GM19238 (cell line): ENCODE measurements at regions not wholly inside any gene's neighbourhood (a gene's known extent, or its start where the extent isn't known, plus 50 kb on each side); places are given as distances from the start of the nearest gene placed in this dataset.

Experiments used
- DNase-seq: peaks from one replicate; pipeline ENCODE4 v3.0.0; 2011; ENCODE audit warnings: low spot score; ENCODE audit not compliant: insufficient read length

GRCh38 chr13:106241974-106242953, 293.2 kb downstream of the EFNB2 start:
- no peak for DNase-seq

DNA sequence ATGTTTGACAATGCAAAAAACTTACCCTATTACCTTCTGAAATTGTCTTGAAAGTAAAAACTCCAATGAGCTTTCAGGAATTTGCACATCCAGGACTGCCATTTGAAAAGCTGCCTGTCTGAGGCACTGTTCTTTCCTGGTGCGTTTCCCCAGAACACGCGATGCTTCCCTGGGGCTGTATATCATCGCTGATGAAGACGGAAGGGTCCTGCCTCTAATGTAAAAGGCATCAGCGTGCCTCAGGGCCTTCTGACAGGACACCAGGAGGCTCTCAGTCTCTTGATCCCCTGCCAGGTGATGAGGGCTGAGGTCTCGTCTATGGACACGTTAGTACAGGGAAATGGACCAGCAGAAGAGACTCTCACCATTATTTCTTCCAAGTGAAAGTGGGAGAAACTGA, 296.8 kb downstream of the EFNB2 start:
- no peak for DNase-seq

- DNase-seq = no peak
Observed at GRCh38 chr13:106234636-106235035, 300.8 kb downstream of the EFNB2 start.

DNA sequence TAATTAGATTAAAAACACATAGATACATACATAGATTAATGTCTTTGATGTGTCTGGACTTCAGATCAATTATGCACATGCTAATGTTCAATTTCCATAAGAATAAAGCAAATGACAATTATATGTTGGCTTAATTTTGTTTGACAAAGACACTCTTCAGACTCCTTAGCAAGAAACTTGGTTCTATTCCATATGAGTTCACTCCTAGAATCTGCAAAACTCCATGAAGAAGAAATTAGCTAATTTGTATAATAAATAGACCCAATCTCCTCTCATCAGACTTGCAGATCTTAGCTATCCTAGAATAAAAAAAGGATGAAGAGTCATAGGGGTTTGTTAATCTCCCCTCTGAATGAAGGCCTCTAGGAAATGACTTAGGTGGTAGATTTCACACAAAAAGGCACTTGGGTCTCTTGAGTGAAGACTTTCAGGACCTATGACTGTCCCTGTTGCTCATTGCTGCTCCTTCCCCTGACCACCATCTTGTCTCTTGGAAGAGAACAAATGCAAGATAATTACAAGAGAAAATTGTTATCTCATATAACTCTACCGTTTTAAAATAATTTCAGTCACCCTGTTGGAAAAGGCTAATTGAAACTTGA, 302.2 kb downstream of the EFNB2 start:
- no peak for DNase-seq

DNA sequence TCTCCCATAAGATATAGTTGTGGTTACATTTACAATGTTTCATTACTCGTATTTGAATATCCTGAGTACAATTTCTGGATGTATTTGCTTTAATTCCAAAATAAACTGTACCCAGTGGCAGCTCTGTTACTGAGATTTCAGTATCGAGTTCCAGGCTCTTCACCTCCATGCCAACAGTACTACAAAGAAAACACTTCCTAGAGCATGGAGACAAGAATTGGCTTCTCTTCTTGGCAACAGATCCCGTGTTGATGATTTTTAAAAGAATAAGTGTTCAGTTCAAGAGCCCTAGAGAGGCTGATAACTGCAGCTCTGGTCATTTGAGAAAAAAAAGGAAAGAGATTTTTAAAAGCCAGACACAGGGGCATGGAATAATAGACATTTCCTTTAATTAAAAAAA, 302.8 kb downstream of the EFNB2 start:
- no peak for DNase-seq

- DNase-seq = no peak
Observed at GRCh38 chr13:106230450-106230849, 305.0 kb downstream of the EFNB2 start.

DNA sequence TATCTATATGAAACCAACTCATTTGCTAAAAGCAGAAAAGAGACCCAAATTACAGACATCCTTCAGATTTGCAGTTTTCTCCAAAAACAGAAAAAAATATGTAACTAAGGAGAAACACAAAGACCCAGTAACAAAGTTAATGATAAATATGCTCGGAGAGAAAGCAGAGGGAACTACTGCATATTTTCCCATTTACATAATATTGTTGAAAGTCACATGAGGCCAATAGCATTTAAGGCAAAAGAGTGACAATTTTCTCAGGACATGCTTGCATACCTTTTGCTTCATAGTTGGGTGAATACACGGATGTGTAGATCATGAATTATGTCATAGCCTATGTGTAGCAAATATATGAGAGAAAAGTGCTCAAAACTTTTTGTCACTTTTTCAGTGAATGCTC, 310.3 kb downstream of the EFNB2 start:
- DNase-seq = no peak

DNA sequence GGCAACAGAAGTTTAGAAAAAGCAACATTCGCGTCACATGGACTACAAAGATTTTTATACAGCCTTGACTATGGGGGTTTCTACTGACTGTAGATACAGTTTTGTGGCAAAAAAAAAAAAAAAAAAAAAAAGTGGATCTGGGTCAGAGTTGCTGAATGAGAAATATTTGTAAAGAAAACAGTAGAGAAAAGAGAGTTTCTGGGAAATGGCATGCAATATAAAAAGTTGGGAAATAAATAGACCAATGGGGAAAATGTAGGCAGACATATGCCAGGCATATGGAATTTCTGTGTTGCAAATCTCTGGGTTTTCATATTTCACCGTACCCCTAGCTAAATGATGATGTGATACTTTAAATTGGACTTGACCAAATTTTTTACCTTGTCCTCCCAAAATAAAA, 315.3 kb downstream of the EFNB2 start:
- no peak for DNase-seq

- DNase-seq = no peak
Observed at GRCh38 chr13:106213028-106213757, 322.3 kb downstream of the EFNB2 start.

DNA sequence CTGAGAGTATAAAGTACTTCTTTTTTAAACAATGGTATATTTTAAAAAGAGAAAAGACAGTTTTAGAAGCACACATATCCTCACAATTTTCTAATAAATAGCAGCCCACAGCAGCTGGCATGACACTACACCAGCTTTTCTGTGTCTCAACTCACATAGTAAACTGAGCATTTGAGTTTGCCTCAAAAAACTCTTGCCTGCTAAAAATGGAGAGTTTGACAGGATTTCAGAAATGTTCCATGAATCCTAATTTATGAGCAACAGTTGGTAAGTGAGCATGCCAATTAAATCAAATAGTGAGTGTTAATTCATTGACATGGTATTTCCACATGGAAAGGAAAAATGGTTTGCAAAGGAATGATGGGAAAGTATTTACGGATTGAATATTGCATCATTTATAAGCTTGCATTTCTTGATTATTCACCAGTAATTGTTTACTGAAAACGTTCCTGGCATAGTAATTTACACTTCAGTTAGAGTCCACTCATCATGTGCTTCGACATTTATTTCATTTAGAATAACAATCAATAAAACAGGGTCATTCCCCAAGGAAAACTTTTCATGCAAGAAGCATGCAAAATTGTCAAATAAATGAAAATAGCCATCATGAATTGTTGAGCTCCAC, 323.0 kb downstream of the EFNB2 start:
- DNase-seq = no peak

DNA sequence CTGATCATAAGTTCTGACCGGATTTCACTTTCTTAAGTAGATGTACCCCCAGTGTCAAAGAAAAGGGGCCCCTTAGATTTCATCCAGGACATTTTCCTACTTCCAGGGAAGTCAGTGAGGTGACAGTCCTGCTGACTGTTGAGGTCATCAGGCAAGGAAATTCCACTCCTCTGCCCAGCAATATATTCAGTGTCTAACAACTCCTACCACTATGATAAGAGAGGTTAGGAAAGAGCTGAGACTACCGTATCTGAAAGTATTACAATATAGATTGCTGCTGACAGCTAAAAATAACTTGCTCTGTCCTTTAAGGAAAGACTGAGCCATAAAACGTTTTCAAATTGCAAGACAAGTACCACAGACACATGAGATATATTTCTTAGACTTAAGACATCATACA, 325.1 kb downstream of the EFNB2 start:
- DNase-seq = no peak

- DNase-seq = no peak
Observed at GRCh38 chr13:106205871-106206270, 329.6 kb downstream of the EFNB2 start.

- no peak for DNase-seq
Observed at GRCh38 chr13:106197496-106197895, 338.0 kb downstream of the EFNB2 start.

DNA sequence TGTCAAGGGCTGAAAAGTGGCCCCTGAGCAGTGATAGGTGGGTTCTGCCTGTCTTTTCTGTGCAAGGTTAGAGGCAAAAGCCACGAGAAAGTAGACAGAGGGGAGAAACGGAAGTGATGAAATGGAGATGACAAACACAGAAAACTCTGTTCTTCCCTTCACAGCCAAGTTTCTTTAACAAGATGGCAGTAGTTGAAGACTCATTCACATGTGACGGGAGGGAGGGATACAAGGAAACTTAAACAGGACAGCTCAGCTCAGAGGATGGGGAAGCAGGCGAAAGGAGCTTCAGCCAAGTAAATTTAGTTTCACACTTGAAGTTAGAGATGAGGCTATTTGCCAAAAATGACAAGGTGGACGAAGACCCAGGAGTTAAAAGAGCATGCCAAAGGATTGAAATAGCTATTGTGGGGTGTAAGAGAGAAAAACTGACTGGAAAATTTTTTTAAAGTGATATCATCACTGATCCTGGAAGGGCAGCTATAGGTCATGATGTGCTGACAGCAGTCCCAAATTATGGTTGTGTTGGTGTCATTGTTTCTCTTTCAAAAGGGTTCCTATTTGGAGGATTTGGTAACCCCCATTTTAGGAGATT, 347.9 kb downstream of the EFNB2 start:
- no peak for DNase-seq

- no peak for DNase-seq
Observed at GRCh38 chr13:106187101-106187500, 348.4 kb downstream of the EFNB2 start.

DNA sequence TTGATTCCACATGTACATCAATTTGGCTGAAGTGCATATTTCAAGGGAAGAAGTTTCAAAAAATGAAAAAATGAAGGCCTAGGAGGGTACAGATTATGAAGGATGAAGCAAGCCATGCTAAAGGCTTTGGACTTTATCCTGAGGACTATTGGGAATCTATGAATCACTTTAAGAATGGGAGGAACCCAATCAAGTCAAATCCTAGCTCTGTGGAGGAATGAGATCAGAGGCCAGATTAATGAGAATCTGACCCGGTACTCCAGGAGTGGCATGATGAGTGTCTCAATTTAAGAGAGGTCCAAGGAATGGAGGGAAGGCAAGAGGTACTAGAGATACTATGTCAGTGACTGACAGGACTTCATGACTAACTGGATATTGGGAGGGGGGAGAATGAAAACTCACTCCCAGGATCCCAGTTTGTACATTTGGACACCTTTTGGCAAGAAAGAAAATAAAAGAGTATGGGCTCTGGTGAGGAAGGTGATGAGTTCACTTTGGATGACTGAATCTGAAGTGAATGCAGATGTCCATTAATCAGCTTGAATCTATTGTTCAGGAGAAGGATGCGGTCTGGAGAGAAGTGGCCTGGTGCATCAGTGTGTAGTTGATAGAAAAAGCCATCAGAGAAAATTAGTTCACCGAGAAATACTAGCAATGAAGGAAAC, 349.0 kb downstream of the EFNB2 start:
- no peak for DNase-seq

GRCh38 chr13:106184790-106185189, 350.7 kb downstream of the EFNB2 start:
- DNase-seq = no peak

DNA sequence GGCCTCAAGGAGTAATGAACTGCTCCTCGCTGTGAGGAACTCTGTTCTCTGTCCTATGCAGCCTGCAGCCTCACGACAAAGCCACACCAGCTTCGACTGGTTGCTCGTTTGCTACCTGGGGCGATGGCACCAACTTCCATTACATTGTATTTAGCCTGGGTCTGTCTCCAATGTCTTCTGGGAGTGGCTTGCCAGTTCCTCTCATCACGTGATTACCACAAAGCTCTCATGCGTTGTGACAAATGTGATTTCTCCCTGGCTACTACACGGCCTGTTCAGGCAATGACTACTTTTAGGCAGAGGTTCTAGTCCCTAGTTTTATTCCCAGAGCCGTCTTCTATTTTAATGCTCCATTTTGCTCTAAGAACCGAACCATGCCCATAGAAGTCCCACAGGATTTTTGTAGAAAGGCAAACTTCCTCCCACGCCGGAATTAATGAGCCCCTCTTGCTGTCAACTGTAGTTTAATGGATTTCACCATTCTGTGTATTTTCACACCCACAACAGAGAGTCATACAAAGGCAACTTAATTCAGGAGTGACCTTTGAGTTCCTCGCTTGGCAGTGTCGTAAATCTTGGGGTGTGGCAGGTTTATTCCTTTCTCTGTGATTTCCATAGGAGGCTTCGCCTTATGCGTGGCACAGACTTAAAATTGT, 351.9 kb downstream of the EFNB2 start:
- no peak for DNase-seq

- DNase-seq = no peak
Observed at GRCh38 chr13:106182404-106182803, 353.1 kb downstream of the EFNB2 start.

DNA sequence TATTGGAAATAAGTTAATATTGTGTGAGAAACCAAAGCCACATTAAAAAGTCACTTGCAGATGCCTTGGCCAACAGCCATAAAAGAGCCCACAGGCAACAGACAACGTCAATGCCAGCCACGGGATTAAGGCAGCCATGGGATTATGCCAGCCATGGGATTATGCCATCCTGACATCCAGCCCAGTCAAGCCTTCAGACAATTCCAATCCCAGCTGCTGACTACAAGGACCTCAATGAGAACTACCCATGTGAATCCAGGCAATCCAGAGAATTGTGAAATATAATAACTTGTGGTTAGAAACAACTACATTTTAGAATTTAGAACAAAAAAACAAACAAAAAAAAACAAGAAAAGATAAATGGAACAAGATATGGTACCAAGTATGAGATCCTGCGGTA, 356.6 kb downstream of the EFNB2 start:
- no peak for DNase-seq
